Esophagus squamous epithelium (tissue), 4 donors: ENCODE measurements at regions not wholly inside any gene's neighbourhood (a gene's known extent, or its start where the extent isn't known, plus 50 kb on each side); places are given as distances from the start of the nearest gene placed in this dataset.

Experiments
- CTCF ChIP-seq, 6 experiments: fragments of 450-650 bp in 4 of 6; fragments of 200-600 bp in 2 of 6; sonication (generic) in 2 of 6; IDR thresholded peaks; one replicate each; pipeline ENCODE4 v1.5.1; 2016 to 2019; ENCODE audit warnings: antibody characterized with exemption in 6 of 6, mild to moderate bottlenecking in 4 of 6, moderate library complexity in 4 of 6
- POLR2A ChIP-seq, 4 donors: fragments of 450-650 bp; IDR thresholded peaks; one replicate each; pipeline ENCODE4 v1.6.1; 2017; ENCODE audit warnings: antibody characterized with exemption in 4 of 4, mild to moderate bottlenecking in 4 of 4, moderate library complexity in 3 of 4

- no peak for TF ChIP-seq POLR2A (IDR thresholded peaks at IDR 0.05)
- TF ChIP-seq CTCF (IDR thresholded peaks at IDR 0.05): no peak
These were observed 222.2 kb upstream of the DKK2 start for GRCh38 chr4:107258359-107258758.
